CD14-positive monocyte (primary cell): ENCODE measurements at regions not wholly inside any gene's neighbourhood (a gene's known extent, or its start where the extent isn't known, plus 50 kb on each side); places are given as distances from the start of the nearest gene placed in this dataset.

ENCODE experiments used
- DNase-seq, 3 donors: peaks; one replicate each; pipeline ENCODE4 v3.0.0-alpha.2; 2011 to 2022
- H2AFZ ChIP-seq: 2 replicates; pipeline ENCODE4 v1.6.0; 2012; ENCODE audit warnings: mild to moderate bottlenecking, low read depth, low read length, inconsistent platforms; ENCODE audit not compliant: insufficient read depth, poor library complexity, severe bottlenecking
- H3K27ac ChIP-seq, 2 donors: 1 replicate in 1 of 2; 2 replicates in 1 of 2; pipeline ENCODE4 v1.5.1; 2012 to 2013; ENCODE audit warnings: low read length in 2 of 2, control low read depth in 1 of 2, inconsistent platforms in 1 of 2, low read depth in 1 of 2, mild to moderate bottlenecking in 1 of 2
- H3K27me3 ChIP-seq, 2 donors: one replicate each; pipeline versions ENCODE4 v1.6.0 to v1.6.1; 2011 to 2013; ENCODE audit warnings: low read length in 2 of 2; ENCODE audit not compliant: control insufficient read depth in 2 of 2, insufficient read depth in 2 of 2
- H3K36me3 ChIP-seq, 2 donors: replicated peaks in 1 of 2; 1 replicate in 1 of 2; 2 replicates in 1 of 2; pipeline versions ENCODE4 v1.5.1 to v1.6.1; 2012 to 2013; ENCODE audit warnings: low read length in 2 of 2, control low read depth in 1 of 2, inconsistent platforms in 1 of 2, mild to moderate bottlenecking in 1 of 2; ENCODE audit not compliant: insufficient read depth in 2 of 2, control insufficient read depth in 1 of 2
- H3K4me1 ChIP-seq, 2 donors: 1 replicate in 1 of 2; 2 replicates in 1 of 2; pipeline versions ENCODE4 v1.5.1 to v1.6.1; 2012 to 2013; ENCODE audit warnings: low read length in 2 of 2, control low read depth in 1 of 2, inconsistent platforms in 1 of 2, mild to moderate bottlenecking in 1 of 2, moderate library complexity in 1 of 2; ENCODE audit not compliant: insufficient read depth in 2 of 2, control insufficient read depth in 1 of 2
- H3K4me2 ChIP-seq: replicated peaks from 2 replicates; pipeline ENCODE3; 2012; ENCODE audit warnings: low read length, moderate library complexity, mild to moderate bottlenecking; ENCODE audit not compliant: poor library complexity, severe bottlenecking; ENCODE audit errors: extremely low read depth
- H3K4me3 ChIP-seq, 3 experiments: fragments of 200-600 bp in 1 of 3; sonication (generic) in 1 of 3; replicated peaks in 1 of 3; 1 replicate in 2 of 3; 2 replicates in 1 of 3; pipeline ENCODE4 v1.5.1; 2011 to 2013; ENCODE audit warnings: low read length in 3 of 3, mild to moderate bottlenecking in 3 of 3, control low read depth in 2 of 3, low read depth in 2 of 3, inconsistent platforms in 1 of 3, moderate library complexity in 1 of 3
- H3K79me2 ChIP-seq: 2 replicates; pipeline ENCODE4 v1.6.0; 2012; ENCODE audit warnings: mild to moderate bottlenecking, control low read depth, inconsistent platforms, low read length, moderate library complexity; ENCODE audit not compliant: insufficient read depth
- H3K9ac ChIP-seq: 2 replicates; pipeline ENCODE4 v1.6.0; 2017; ENCODE audit warnings: low read length, mild to moderate bottlenecking; ENCODE audit not compliant: insufficient read depth, poor library complexity, severe bottlenecking
- H3K9me3 ChIP-seq, 2 donors: replicated peaks in 1 of 2; 1 replicate in 1 of 2; 2 replicates in 1 of 2; pipeline versions ENCODE4 v1.5.1 to v1.6.1; 2012 to 2013; ENCODE audit warnings: low read length in 2 of 2, control low read depth in 1 of 2; ENCODE audit not compliant: control insufficient read depth in 1 of 2, insufficient read depth in 1 of 2
- H4K20me1 ChIP-seq: 2 replicates; pipeline ENCODE4 v1.6.0; 2012; ENCODE audit warnings: mild to moderate bottlenecking, low read length, control low read depth, moderate library complexity; ENCODE audit not compliant: insufficient read depth
- H3K27ac Mint-ChIP-seq, 7 donors: one replicate each; pipeline ENCODE4 v1.8.0; 2020; ENCODE audit warnings: mild to moderate bottlenecking in 7 of 7, mixed read lengths in 7 of 7, moderate library complexity in 6 of 7, inconsistent platforms in 2 of 7
- H3K27me3 Mint-ChIP-seq, 3 donors: one replicate each; pipeline ENCODE4 v1.8.0; 2021 to 2022; ENCODE audit warnings: low read depth in 3 of 3, mild to moderate bottlenecking in 3 of 3, mixed read lengths in 3 of 3, moderate library complexity in 3 of 3, inconsistent platforms in 1 of 3
- H3K36me3 Mint-ChIP-seq, 2 donors: one replicate each; pipeline ENCODE4 v1.8.0; 2020; ENCODE audit warnings: mixed read lengths in 2 of 2, inconsistent platforms in 1 of 2, mild to moderate bottlenecking in 1 of 2
- H3K4me1 Mint-ChIP-seq: one replicate; pipeline ENCODE4 v1.8.0; 2020; ENCODE audit warnings: mild to moderate bottlenecking, mixed read lengths
- H3K4me3 Mint-ChIP-seq, 2 donors: one replicate each; pipeline ENCODE4 v1.8.0; 2020; ENCODE audit warnings: mild to moderate bottlenecking in 2 of 2, mixed read lengths in 2 of 2, moderate library complexity in 1 of 2
- H3K9me3 Mint-ChIP-seq, 7 donors: one replicate each; pipeline ENCODE4 v1.8.0; 2020 to 2022; ENCODE audit warnings: mixed read lengths in 7 of 7, mild to moderate bottlenecking in 6 of 7, moderate library complexity in 6 of 7, inconsistent platforms in 2 of 7
- CTCF ChIP-seq: fragments of 200-600 bp; IDR thresholded peaks from one replicate; pipeline ENCODE4 v1.8.0; 2022; ENCODE audit warnings: antibody characterized with exemption, mild to moderate bottlenecking
- WGBS: methylation state at CpG from one replicate; pipeline ENCODE4 v1.1.5; 2013; ENCODE audit warnings: missing lambda C conversion rate; ENCODE audit not compliant: insufficient coverage; 5-methylcytosine and 5-hydroxymethylcytosine counted together
- intact Hi-C, 2 donors: fragments of 100-400 bp; cut with micrococcal nuclease; formaldehyde crosslinking; loops; one replicate each; pipeline versions ENCODE4 v1.15.0 to v1.15.1; 2023

GRCh38 chr18:57234346-57234745, 87.5 kb downstream of the BOD1L2 start:
- H3K4me1 ChIP-seq: no peaks in the 10 kb centered on the region
- Mint-ChIP-seq H3K4me3 (no peak overlapping the region), H3K27me3 (peaks cover 0 to 2% (median 0%) of the 10 kb centered on the region in 3 donors), H3K36me3 (no peaks in the 10 kb centered on the region), H3K4me1 (no peaks in the 10 kb centered on the region), H3K27ac (no peak overlapping the region), H3K9me3 (peaks cover 0 to 7% (median 3%) of the 10 kb centered on the region in 7 donors)
- H4K20me1 ChIP-seq: no peaks in the 10 kb centered on the region
- H3K4me3 ChIP-seq: no peak overlapping the region
- H3K27me3 ChIP-seq: no peaks in the 10 kb centered on the region
- no peak overlapping the region for H3K4me2 ChIP-seq
- TF ChIP-seq CTCF: no peak
- 94% methylated on average over 2 of the region's 9 CpGs for WGBS
- no peak for DNase-seq
- no peaks in the 10 kb centered on the region for H3K79me2 ChIP-seq
- no peaks in the 10 kb centered on the region for H3K36me3 ChIP-seq
- no peak overlapping the region for H3K9ac ChIP-seq
- intact Hi-C loops: no loop called here
- no peak overlapping the region for H2AFZ ChIP-seq
- H3K9me3 ChIP-seq: no peaks in the 10 kb centered on the region
- no peak overlapping the region for H3K27ac ChIP-seq

DNA sequence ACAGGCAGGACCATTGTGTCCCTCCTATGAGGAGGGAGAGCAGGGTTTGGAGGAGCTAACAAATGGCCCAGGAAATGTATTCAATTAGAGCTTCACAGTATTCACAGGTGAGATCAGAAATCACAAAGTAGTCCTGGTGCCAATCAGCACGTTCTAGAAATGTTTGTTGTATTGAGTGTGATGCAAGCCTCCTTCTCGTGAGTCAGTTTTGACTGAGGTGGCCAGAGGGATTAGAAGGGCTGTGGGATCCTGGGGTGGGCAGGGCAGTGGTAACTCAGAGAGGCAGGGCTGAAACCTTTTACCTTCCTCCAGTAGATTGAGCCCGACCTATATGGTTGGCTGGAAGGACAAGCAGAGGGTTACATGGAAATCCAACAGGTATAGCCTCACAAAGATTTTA, 95.0 kb downstream of the BOD1L2 start:
- no peaks in the 10 kb centered on the region for H3K4me1 Mint-ChIP-seq
- no peak overlapping the region for H3K9ac ChIP-seq
- no peaks in the 10 kb centered on the region for H4K20me1 ChIP-seq
- no peak overlapping the region for H3K4me3 ChIP-seq
- H3K36me3 Mint-ChIP-seq: no peaks in the 10 kb centered on the region
- H3K9me3 Mint-ChIP-seq: peaks cover 0 to 3% (median 0%) of the 10 kb centered on the region in 7 donors
- H3K27me3 ChIP-seq: no peaks in the 10 kb centered on the region
- H3K4me1 ChIP-seq: no peaks in the 10 kb centered on the region
- intact Hi-C loops: no loop called here
- H3K4me2 ChIP-seq: no peak overlapping the region
- H3K27ac ChIP-seq: no peak overlapping the region
- H3K27ac Mint-ChIP-seq: no peak overlapping the region
- no peaks in the 10 kb centered on the region for H3K36me3 ChIP-seq
- no peak for DNase-seq
- H3K27me3 Mint-ChIP-seq: peaks cover 0 to 6% (median 2%) of the 10 kb centered on the region in 3 donors
- TF ChIP-seq CTCF: no peak
- no peaks in the 10 kb centered on the region for H3K79me2 ChIP-seq
- H3K9me3 ChIP-seq: no peaks in the 10 kb centered on the region
- no peak overlapping the region for H3K4me3 Mint-ChIP-seq
- WGBS: no CpG with 5 or more reads among the region's 3 CpGs
- no peak overlapping the region for H2AFZ ChIP-seq
